Endothelial cell (in vitro differentiated cells): ENCODE measurements at regions not wholly inside any gene's neighbourhood (a gene's known extent, or its start where the extent isn't known, plus 50 kb on each side); places are given as distances from the start of the nearest gene placed in this dataset.

ENCODE experiments used
- DNase-seq: peaks from one replicate; pipeline ENCODE4 v3.0.0; 2021; ENCODE audit warnings: low spot score
- H3K27ac Mint-ChIP-seq: one replicate; pipeline ENCODE4 v1.8.0; 2021; ENCODE audit warnings: mixed read lengths, inconsistent platforms; ENCODE audit not compliant: unreplicated experiment
- H3K27me3 Mint-ChIP-seq: one replicate; pipeline ENCODE4 v1.8.0; 2021; ENCODE audit warnings: mild to moderate bottlenecking, moderate library complexity, mixed read lengths, inconsistent platforms; ENCODE audit not compliant: unreplicated experiment
- H3K36me3 Mint-ChIP-seq: one replicate; pipeline ENCODE4 v1.8.0; 2021; ENCODE audit warnings: mild to moderate bottlenecking, low read depth, mixed read lengths, inconsistent platforms; ENCODE audit not compliant: unreplicated experiment
- H3K4me1 Mint-ChIP-seq: one replicate; pipeline ENCODE4 v1.8.0; 2021; ENCODE audit warnings: mild to moderate bottlenecking, mixed read lengths, inconsistent platforms; ENCODE audit not compliant: unreplicated experiment
- H3K4me3 Mint-ChIP-seq: one replicate; pipeline ENCODE4 v1.8.0; 2021; ENCODE audit warnings: mild to moderate bottlenecking, mixed read lengths, inconsistent platforms; ENCODE audit not compliant: unreplicated experiment
- H3K9me3 Mint-ChIP-seq: one replicate; pipeline ENCODE4 v1.8.0; 2021; ENCODE audit warnings: mixed read lengths, inconsistent platforms; ENCODE audit not compliant: unreplicated experiment
- CTCF ChIP-seq: fragments of 200-600 bp; sonication (generic); IDR thresholded peaks from one replicate; pipeline ENCODE4 v1.5.0; 2021; ENCODE audit warnings: antibody characterized with exemption; ENCODE audit not compliant: unreplicated experiment

- no peaks in the 10 kb centered on the region for H3K27me3 Mint-ChIP-seq
- H3K9me3 Mint-ChIP-seq: no peaks in the 10 kb centered on the region
- no peak overlapping the region for H3K4me3 Mint-ChIP-seq
- H3K36me3 Mint-ChIP-seq: no peaks in the 10 kb centered on the region
- H3K27ac Mint-ChIP-seq: no peak overlapping the region
- TF ChIP-seq CTCF: no peak
- no peak for DNase-seq
- H3K4me1 Mint-ChIP-seq: no peaks in the 10 kb centered on the region
Observed at GRCh38 chrX:42490111-42490510, 287.9 kb downstream of the PPP1R2C start.

GRCh38 chrX:42485601-42486000 is 292.4 kb downstream of the PPP1R2C start:
- peaks cover 4% of the 10 kb centered on the region for H3K36me3 Mint-ChIP-seq
- no peaks in the 10 kb centered on the region for H3K9me3 Mint-ChIP-seq
- no peaks in the 10 kb centered on the region for H3K4me1 Mint-ChIP-seq
- peaks cover 4% of the 10 kb centered on the region for H3K27me3 Mint-ChIP-seq
- TF ChIP-seq CTCF: no peak
- no peak for DNase-seq
- no peak overlapping the region for H3K27ac Mint-ChIP-seq
- no peak overlapping the region for H3K4me3 Mint-ChIP-seq

GRCh38 chrX:42484233-42484632 is 293.7 kb downstream of the PPP1R2C start:
- no peak overlapping the region for H3K4me3 Mint-ChIP-seq
- H3K27me3 Mint-ChIP-seq: peaks cover 4% of the 10 kb centered on the region
- peaks cover 4% of the 10 kb centered on the region for H3K36me3 Mint-ChIP-seq
- no peak overlapping the region for H3K27ac Mint-ChIP-seq
- no peak for DNase-seq
- TF ChIP-seq CTCF: no peak
- H3K4me1 Mint-ChIP-seq: no peaks in the 10 kb centered on the region
- H3K9me3 Mint-ChIP-seq: no peaks in the 10 kb centered on the region

- Mint-ChIP-seq H3K27ac (no peak overlapping the region), H3K27me3 (no peaks in the 10 kb centered on the region), H3K36me3 (peaks cover 4% of the 10 kb centered on the region), H3K4me3 (no peak overlapping the region), H3K9me3 (peaks cover 4% of the 10 kb centered on the region), H3K4me1 (no peaks in the 10 kb centered on the region)
- DNase-seq: no peak
- TF ChIP-seq CTCF: no peak
Observed at GRCh38 chrX:42477396-42477795, 300.6 kb downstream of the PPP1R2C start.

GRCh38 chrX:42472727-42473126 is 305.2 kb downstream of the PPP1R2C start:
- TF ChIP-seq CTCF: no peak
- Mint-ChIP-seq H3K9me3 (peaks cover 4% of the 10 kb centered on the region), H3K4me1 (no peaks in the 10 kb centered on the region), H3K36me3 (peaks cover 4% of the 10 kb centered on the region), H3K27me3 (no peaks in the 10 kb centered on the region), H3K27ac (no peak overlapping the region), H3K4me3 (no peak overlapping the region)
- no peak for DNase-seq
